ENCODE measurements at regions not wholly inside any gene's neighbourhood (a gene's known extent, or its start where the extent isn't known, plus 50 kb on each side); places are given as distances from the start of the nearest gene placed in this dataset.

GRCh38 chr3:109728861-109729494 is 391.6 kb upstream of the DPPA4 start:
- TF ChIP-seq CTCF (IDR thresholded peaks at IDR 0.05) (no peak), POLR2A (IDR thresholded peaks at IDR 0.05) (no peak)

Measured in uterus (tissue), 2 donors.